Stomach (tissue), 4 donors: ENCODE measurements at regions not wholly inside any gene's neighbourhood (a gene's known extent, or its start where the extent isn't known, plus 50 kb on each side); places are given as distances from the start of the nearest gene placed in this dataset.

ENCODE experiments used
- POLR2A ChIP-seq, 4 donors: fragments of 450-650 bp; IDR thresholded peaks; one replicate each; pipeline ENCODE4 v1.6.1; 2016; ENCODE audit warnings: antibody characterized with exemption in 4 of 4, control low read depth in 2 of 4, mild to moderate bottlenecking in 1 of 4, moderate library complexity in 1 of 4
- POLR2AphosphoS5 ChIP-seq, 3 donors: sonication (generic); formaldehyde crosslinking; IDR thresholded peaks; one replicate each; pipeline ENCODE4 v1.6.1; 2016; ENCODE audit warnings: antibody characterized with exemption in 3 of 3
- TF ChIP-seq, protein P1 (sequence below), 7 experiments: fragments of 450-650 bp in 4 of 7; fragments of 200-600 bp in 3 of 7; sonication (generic) in 3 of 7; IDR thresholded peaks; one replicate each; pipeline ENCODE4 v1.5.1; 2016 to 2019; ENCODE audit warnings: antibody characterized with exemption in 7 of 7, control low read depth in 2 of 7, mild to moderate bottlenecking in 1 of 7

DNA sequence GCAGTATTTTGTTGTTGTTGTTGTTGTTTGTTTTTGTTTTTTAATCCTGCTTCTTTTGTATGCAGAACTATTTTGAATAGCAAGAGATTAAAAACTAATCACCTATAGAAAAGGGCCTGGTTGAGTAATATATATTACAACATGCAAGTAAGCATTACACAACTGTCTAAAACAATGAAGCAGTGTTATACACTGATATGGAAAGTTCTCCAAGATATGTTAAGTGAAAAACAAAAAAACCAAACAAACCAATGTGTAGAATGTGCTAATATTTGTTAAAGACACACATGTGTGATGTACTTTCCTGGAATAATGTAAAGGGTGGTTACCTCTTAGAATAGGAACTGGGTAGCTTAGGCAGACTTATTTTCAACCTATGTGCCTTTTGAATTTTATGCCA lies 117.4 kb downstream of the ZNF365 start:
- TF ChIP-seq, protein P1, sequence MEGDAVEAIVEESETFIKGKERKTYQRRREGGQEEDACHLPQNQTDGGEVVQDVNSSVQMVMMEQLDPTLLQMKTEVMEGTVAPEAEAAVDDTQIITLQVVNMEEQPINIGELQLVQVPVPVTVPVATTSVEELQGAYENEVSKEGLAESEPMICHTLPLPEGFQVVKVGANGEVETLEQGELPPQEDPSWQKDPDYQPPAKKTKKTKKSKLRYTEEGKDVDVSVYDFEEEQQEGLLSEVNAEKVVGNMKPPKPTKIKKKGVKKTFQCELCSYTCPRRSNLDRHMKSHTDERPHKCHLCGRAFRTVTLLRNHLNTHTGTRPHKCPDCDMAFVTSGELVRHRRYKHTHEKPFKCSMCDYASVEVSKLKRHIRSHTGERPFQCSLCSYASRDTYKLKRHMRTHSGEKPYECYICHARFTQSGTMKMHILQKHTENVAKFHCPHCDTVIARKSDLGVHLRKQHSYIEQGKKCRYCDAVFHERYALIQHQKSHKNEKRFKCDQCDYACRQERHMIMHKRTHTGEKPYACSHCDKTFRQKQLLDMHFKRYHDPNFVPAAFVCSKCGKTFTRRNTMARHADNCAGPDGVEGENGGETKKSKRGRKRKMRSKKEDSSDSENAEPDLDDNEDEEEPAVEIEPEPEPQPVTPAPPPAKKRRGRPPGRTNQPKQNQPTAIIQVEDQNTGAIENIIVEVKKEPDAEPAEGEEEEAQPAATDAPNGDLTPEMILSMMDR (IDR thresholded peaks at IDR 0.05): no peak
- TF ChIP-seq POLR2A (IDR thresholded peaks at IDR 0.05) (no peak), POLR2AphosphoS5 (IDR thresholded peaks at IDR 0.05) (no peak)
